HUDEP-2 (cell line): ENCODE measurements at regions not wholly inside any gene's neighbourhood (a gene's known extent, or its start where the extent isn't known, plus 50 kb on each side); places are given as distances from the start of the nearest gene placed in this dataset.

ENCODE experiments used
- DNase-seq, 76 experiments: peaks; one replicate each; lab custom pipeline; 2025; ENCODE audit not compliant: unreplicated experiment in 76 of 76; lab: John Stamatoyannopoulos, UW

GRCh38 chr7:124515106-124515830 lies 250.3 kb downstream of the GPR37 start:
- no peak for DNase-seq

GRCh38 chr7:124514471-124514870 lies 251.1 kb downstream of the GPR37 start:
- no peak for DNase-seq

GRCh38 chr7:124497176-124497575 lies 268.4 kb downstream of the GPR37 start:
- DNase-seq, result no peak

- no peak for DNase-seq
These were observed 275.7 kb downstream of the GPR37 start for GRCh38 chr7:124489925-124490324.

- DNase-seq, result no peak
These were observed 276.3 kb downstream of the GPR37 start for GRCh38 chr7:124489082-124489819.

- DNase-seq, result no peak
These were observed 283.4 kb downstream of the GPR37 start for GRCh38 chr7:124482229-124482628.

- DNase-seq, result no peak
These were observed 284.7 kb downstream of the GPR37 start for GRCh38 chr7:124480821-124481290.

GRCh38 chr7:124480036-124480820 lies 285.4 kb downstream of the GPR37 start:
- no peak for DNase-seq

GRCh38 chr7:124462249-124462648 lies 303.3 kb downstream of the GPR37 start:
- DNase-seq, result no peak

GRCh38 chr7:124460555-124460954 lies 305.0 kb downstream of the GPR37 start:
- no peak for DNase-seq

GRCh38 chr7:124460056-124460450 lies 305.5 kb downstream of the GPR37 start:
- no peak for DNase-seq

GRCh38 chr7:124459101-124460055 lies 306.2 kb downstream of the GPR37 start:
- no peak for DNase-seq

- no peak for DNase-seq
These were observed 307.8 kb downstream of the GPR37 start for GRCh38 chr7:124457841-124458240.

- DNase-seq, result no peak
These were observed 309.3 kb downstream of the GPR37 start for GRCh38 chr7:124456286-124456685.

GRCh38 chr7:124452186-124452585 lies 313.4 kb downstream of the GPR37 start:
- DNase-seq, result no peak

GRCh38 chr7:124449896-124450295 lies 315.7 kb downstream of the GPR37 start:
- no peak for DNase-seq

- DNase-seq, result no peak
These were observed 320.7 kb downstream of the GPR37 start for GRCh38 chr7:124444696-124445480.

- no peak for DNase-seq
These were observed 321.8 kb downstream of the GPR37 start for GRCh38 chr7:124443762-124444161.

- no peak for DNase-seq
These were observed 325.5 kb downstream of the GPR37 start for GRCh38 chr7:124440081-124440480.
